Astrocyte (in vitro differentiated cells and primary cell): ENCODE measurements at regions not wholly inside any gene's neighbourhood (a gene's known extent, or its start where the extent isn't known, plus 50 kb on each side); places are given as distances from the start of the nearest gene placed in this dataset.

Experiments
- DNase-seq: peaks from one replicate; pipeline ENCODE4 v3.0.0-alpha.2; 2010; ENCODE audit warnings: low read depth
- FAIRE-seq: peaks from 2 replicates; lab custom pipeline; 2011; peaks lifted over from hg19 to GRCh38; lab: Jason Lieb, UNC
- H2AFZ ChIP-seq: 2 replicates; pipeline ENCODE4 v1.6.0; 2012; ENCODE audit warnings: low read depth, low read length, inconsistent platforms
- H3K27ac ChIP-seq: 2 replicates; pipeline ENCODE4 v1.5.1; 2011; ENCODE audit warnings: low read depth, low read length, inconsistent platforms
- H3K27me3 ChIP-seq: 2 replicates; pipeline ENCODE4 v1.6.0; 2011; ENCODE audit warnings: low read length, inconsistent platforms; ENCODE audit not compliant: insufficient read depth
- H3K36me3 ChIP-seq: 2 replicates; pipeline ENCODE4 v1.5.1; 2011; ENCODE audit warnings: low read length, inconsistent platforms; ENCODE audit not compliant: insufficient read depth
- H3K4me1 ChIP-seq: 2 replicates; pipeline ENCODE4 v1.5.1; 2011; ENCODE audit warnings: low read length, inconsistent platforms; ENCODE audit not compliant: insufficient read depth
- H3K4me2 ChIP-seq: 2 replicates; pipeline ENCODE4 v1.6.0; 2012; ENCODE audit warnings: low read length, inconsistent platforms
- H3K4me3 ChIP-seq: 2 replicates; pipeline ENCODE4 v1.5.1; 2011; ENCODE audit warnings: low read depth, mild to moderate bottlenecking, low read length, inconsistent platforms; ENCODE audit not compliant: insufficient read depth
- H3K79me2 ChIP-seq: 2 replicates; pipeline ENCODE4 v1.6.0; 2012; ENCODE audit warnings: mild to moderate bottlenecking, low read length, inconsistent platforms; ENCODE audit not compliant: insufficient read depth
- H3K9ac ChIP-seq: 2 replicates; pipeline ENCODE4 v1.6.0; 2012; ENCODE audit warnings: mild to moderate bottlenecking, low read length, inconsistent platforms
- H3K9me3 ChIP-seq: 2 replicates; pipeline ENCODE4 v1.5.1; 2012; ENCODE audit warnings: low read depth, mild to moderate bottlenecking, low read length, inconsistent platforms; ENCODE audit not compliant: insufficient read depth
- H4K20me1 ChIP-seq: 2 replicates; pipeline ENCODE4 v1.6.0; 2012; ENCODE audit warnings: low read length, inconsistent platforms; ENCODE audit not compliant: insufficient read depth
- H3K27ac Mint-ChIP-seq: one replicate; pipeline ENCODE4 v1.8.0; 2021; ENCODE audit warnings: mild to moderate bottlenecking, mixed read lengths; ENCODE audit not compliant: unreplicated experiment
- H3K27me3 Mint-ChIP-seq: one replicate; pipeline ENCODE4 v1.8.0; 2021; ENCODE audit warnings: low read depth, mixed read lengths; ENCODE audit not compliant: unreplicated experiment
- H3K36me3 Mint-ChIP-seq: one replicate; pipeline ENCODE4 v1.8.0; 2021; ENCODE audit warnings: low read depth, mixed read lengths; ENCODE audit not compliant: unreplicated experiment
- H3K4me1 Mint-ChIP-seq: one replicate; pipeline ENCODE4 v1.8.0; 2021; ENCODE audit warnings: low read depth, mixed read lengths; ENCODE audit not compliant: unreplicated experiment
- H3K4me3 Mint-ChIP-seq: one replicate; pipeline ENCODE4 v1.8.0; 2021; ENCODE audit warnings: mild to moderate bottlenecking, moderate library complexity, mixed read lengths; ENCODE audit not compliant: unreplicated experiment
- H3K9me3 Mint-ChIP-seq: one replicate; pipeline ENCODE4 v1.8.0; 2021; ENCODE audit warnings: mild to moderate bottlenecking, mixed read lengths; ENCODE audit not compliant: unreplicated experiment
- EZH2 ChIP-seq: IDR thresholded peaks from 2 replicates; pipeline ENCODE4 v1.6.1; 2012; ENCODE audit warnings: mild to moderate bottlenecking, low read length, inconsistent platforms; ENCODE audit not compliant: insufficient read depth
- TF ChIP-seq, protein P1 (sequence below): IDR thresholded peaks from 2 replicates; pipeline ENCODE4 v1.5.1; 2011; ENCODE audit warnings: low read depth, mild to moderate bottlenecking, inconsistent platforms, low read length, moderate library complexity; ENCODE audit not compliant: insufficient read depth

DNA sequence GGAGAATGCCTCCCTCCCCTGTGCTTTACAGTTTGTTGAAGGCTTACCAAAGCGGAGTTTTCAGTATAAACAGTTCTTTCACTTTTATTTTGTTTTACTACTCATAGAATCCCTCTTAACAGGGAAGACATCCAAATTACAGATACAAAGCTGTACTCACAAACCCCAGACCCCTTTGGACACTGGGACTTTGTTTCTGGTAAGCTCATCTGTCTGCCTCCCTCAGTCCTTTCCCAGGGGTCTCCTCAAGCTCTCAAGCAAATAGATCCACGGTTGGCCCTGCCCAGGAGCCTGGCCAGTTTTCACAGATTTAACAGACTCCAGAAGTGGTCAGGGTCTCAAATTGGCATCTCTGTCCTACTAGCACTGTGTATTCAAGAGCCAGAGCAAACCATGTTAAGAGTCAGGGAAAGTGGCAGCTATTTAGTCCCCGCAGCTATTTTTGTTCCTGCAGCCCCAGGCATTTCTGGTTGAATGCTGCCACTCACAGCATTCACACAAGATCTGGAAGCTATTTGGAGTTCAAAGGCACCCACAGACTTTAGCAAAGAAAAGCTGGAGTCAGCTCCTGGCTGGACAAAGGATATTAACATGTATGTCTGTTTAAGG, 54.2 kb downstream of the TMEM100 start:
- Histone ChIP-seq H3K4me3 (no peak overlapping the region), H3K36me3 (no peaks in the 10 kb centered on the region), H2AFZ (no peak overlapping the region), H3K4me1 (no peaks in the 10 kb centered on the region), H3K9ac (no peak overlapping the region), H4K20me1 (no peaks in the 10 kb centered on the region), H3K79me2 (no peaks in the 10 kb centered on the region), H3K4me2 (no peak overlapping the region), H3K27me3 (no peaks in the 10 kb centered on the region), H3K27ac (no peak overlapping the region), H3K9me3 (no peaks in the 10 kb centered on the region)
- Mint-ChIP-seq H3K4me3 (no peak overlapping the region), H3K36me3 (no peaks in the 10 kb centered on the region), H3K4me1 (peaks cover 8% of the 10 kb centered on the region), H3K27me3 (no peaks in the 10 kb centered on the region), H3K27ac (no peak overlapping the region), H3K9me3 (peaks cover 2% of the 10 kb centered on the region)
- no peak for FAIRE-seq
- DNase-seq: no peak
- no peak for TF ChIP-seq EZH2
- TF ChIP-seq, protein P1, sequence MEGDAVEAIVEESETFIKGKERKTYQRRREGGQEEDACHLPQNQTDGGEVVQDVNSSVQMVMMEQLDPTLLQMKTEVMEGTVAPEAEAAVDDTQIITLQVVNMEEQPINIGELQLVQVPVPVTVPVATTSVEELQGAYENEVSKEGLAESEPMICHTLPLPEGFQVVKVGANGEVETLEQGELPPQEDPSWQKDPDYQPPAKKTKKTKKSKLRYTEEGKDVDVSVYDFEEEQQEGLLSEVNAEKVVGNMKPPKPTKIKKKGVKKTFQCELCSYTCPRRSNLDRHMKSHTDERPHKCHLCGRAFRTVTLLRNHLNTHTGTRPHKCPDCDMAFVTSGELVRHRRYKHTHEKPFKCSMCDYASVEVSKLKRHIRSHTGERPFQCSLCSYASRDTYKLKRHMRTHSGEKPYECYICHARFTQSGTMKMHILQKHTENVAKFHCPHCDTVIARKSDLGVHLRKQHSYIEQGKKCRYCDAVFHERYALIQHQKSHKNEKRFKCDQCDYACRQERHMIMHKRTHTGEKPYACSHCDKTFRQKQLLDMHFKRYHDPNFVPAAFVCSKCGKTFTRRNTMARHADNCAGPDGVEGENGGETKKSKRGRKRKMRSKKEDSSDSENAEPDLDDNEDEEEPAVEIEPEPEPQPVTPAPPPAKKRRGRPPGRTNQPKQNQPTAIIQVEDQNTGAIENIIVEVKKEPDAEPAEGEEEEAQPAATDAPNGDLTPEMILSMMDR: no peak

DNA sequence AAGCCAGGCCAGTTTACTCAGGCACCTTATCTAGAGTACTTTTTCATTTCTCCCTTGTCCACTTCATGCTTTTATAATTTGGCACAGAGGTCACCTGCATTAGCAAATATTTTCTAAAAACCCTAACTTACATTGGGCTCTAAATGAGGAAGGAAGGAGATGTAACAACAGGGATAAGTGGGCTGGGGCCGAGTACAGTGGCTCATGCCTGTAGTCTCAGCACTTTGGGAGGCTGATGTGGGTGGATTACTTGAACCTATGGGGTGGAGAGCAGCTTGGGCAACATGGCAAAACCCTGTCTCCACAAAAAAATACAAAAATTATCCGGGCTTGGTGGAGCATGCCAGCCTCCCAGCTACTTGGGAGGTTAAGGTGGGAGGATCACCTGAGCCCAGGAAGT, 55.9 kb downstream of the TMEM100 start:
- no peak overlapping the region for H3K27ac Mint-ChIP-seq
- H4K20me1 ChIP-seq: no peaks in the 10 kb centered on the region
- H3K36me3 ChIP-seq: no peaks in the 10 kb centered on the region
- peaks cover 8% of the 10 kb centered on the region for H3K4me1 Mint-ChIP-seq
- H3K27ac ChIP-seq: no peak overlapping the region
- H3K4me2 ChIP-seq: no peak overlapping the region
- no peaks in the 10 kb centered on the region for H3K9me3 ChIP-seq
- no peaks in the 10 kb centered on the region for H3K27me3 ChIP-seq
- FAIRE-seq (no peak), DNase-seq (no peak)
- no peaks in the 10 kb centered on the region for H3K79me2 ChIP-seq
- H3K36me3 Mint-ChIP-seq: no peaks in the 10 kb centered on the region
- no peak overlapping the region for H3K9ac ChIP-seq
- no peak overlapping the region for H3K4me3 Mint-ChIP-seq
- no peak overlapping the region for H3K4me3 ChIP-seq
- H3K9me3 Mint-ChIP-seq: peaks cover 2% of the 10 kb centered on the region
- H3K4me1 ChIP-seq: no peaks in the 10 kb centered on the region
- no peak for TF ChIP-seq EZH2
- TF ChIP-seq, protein P1: no peak
- no peaks in the 10 kb centered on the region for H3K27me3 Mint-ChIP-seq
- no peak overlapping the region for H2AFZ ChIP-seq

DNA sequence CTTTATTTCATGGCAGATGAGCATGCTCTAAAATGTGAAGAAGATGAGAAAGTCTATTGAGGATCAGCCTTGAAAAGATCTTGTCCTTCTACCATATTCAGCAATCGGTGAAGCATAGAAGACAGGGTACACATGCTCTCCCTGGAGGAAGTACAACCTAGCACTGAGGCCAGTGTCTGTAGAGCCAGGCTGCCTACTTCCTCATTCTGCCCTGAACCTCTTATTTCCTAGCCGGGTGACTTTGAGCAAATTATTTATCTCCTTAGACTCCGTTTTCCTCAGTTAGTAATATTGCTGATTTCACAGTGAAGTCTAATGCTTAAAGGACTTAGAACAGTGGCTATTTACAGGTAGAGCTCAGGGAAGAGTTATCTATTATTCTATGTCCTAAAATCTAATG, 58.4 kb downstream of the TMEM100 start:
- no peak for TF ChIP-seq EZH2
- TF ChIP-seq, protein P1: no peak
- FAIRE-seq: no peak
- H3K36me3 Mint-ChIP-seq: no peaks in the 10 kb centered on the region

More for the DNA sequence above, 58.4 kb downstream of the TMEM100 start:
- no peaks in the 10 kb centered on the region for H3K27me3 Mint-ChIP-seq
- Histone ChIP-seq H3K27ac (no peak overlapping the region), H4K20me1 (no peaks in the 10 kb centered on the region), H3K27me3 (no peaks in the 10 kb centered on the region), H3K9me3 (no peaks in the 10 kb centered on the region), H3K4me1 (no peaks in the 10 kb centered on the region), H3K4me2 (no peak overlapping the region), H3K36me3 (no peaks in the 10 kb centered on the region), H3K9ac (no peak overlapping the region), H2AFZ (no peak overlapping the region), H3K79me2 (no peaks in the 10 kb centered on the region), H3K4me3 (no peak overlapping the region)
- no peak for DNase-seq
- no peak overlapping the region for H3K4me3 Mint-ChIP-seq
- H3K4me1 Mint-ChIP-seq: peaks cover 24% of the 10 kb centered on the region
- H3K9me3 Mint-ChIP-seq: no peaks in the 10 kb centered on the region
- H3K27ac Mint-ChIP-seq: no peak overlapping the region
